GM18505 (cell line): ENCODE measurements at regions not wholly inside any gene's neighbourhood (a gene's known extent, or its start where the extent isn't known, plus 50 kb on each side); places are given as distances from the start of the nearest gene placed in this dataset.

Experiments
- ATAC-seq: cut with Tn5 transposase; IDR thresholded peaks from one replicate; pipeline ENCODE4 v1.9.1; 2021; ENCODE audit not compliant: unreplicated experiment
- POLR2A ChIP-seq: IDR thresholded peaks from 4 replicates; pipeline ENCODE4 v1.6.1; 2011; ENCODE audit warnings: borderline replicate concordance; ENCODE audit not compliant: insufficient read depth, insufficient read length; ENCODE audit errors: extremely low read depth

- ATAC-seq, result no peak
- TF ChIP-seq POLR2A, result no peak
These were observed 75.1 kb downstream of the BOLA3 start for GRCh38 chr2:74072565-74072964.

DNA sequence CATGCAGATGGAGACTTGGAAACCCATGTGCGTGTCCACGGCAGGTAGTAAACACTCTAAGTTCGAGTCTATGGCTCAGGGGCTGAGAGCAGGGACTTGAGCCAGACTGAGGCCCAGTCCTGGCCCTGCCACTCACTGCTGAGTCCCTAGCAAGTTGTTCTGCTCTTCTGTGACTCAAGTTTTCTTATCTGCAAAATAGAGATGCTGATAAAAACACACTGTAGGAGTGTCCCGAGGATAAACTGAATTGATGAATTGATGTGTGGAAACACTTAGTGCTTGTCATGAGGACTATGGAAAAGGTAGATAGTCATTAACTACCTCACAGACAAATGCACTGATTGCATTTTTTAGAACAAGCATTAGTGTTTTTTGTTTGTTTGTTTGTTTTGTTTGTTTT is 73.2 kb downstream of the BOLA3 start:
- no peak for TF ChIP-seq POLR2A
- no peak for ATAC-seq

DNA sequence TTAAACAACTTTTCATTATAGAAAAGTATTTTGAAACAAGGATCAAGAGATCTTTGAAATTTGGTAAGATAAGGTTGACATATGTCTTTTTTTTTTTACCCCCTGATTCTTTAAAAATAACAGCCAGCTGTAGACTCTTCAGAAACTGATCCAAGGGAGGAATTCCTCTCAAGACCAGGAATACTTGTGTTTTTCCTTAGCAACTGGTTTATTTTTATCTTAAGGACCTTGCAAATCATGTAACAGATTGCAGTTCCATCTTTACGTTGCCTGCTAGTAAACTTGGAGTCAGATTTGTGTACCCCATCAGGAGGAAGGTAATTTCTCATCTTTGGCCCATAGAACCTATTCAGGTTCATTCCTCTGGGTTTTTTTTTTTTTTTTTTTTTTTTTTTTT is 71.6 kb downstream of the BOLA3 start:
- no peak for TF ChIP-seq POLR2A
- no peak for ATAC-seq

DNA sequence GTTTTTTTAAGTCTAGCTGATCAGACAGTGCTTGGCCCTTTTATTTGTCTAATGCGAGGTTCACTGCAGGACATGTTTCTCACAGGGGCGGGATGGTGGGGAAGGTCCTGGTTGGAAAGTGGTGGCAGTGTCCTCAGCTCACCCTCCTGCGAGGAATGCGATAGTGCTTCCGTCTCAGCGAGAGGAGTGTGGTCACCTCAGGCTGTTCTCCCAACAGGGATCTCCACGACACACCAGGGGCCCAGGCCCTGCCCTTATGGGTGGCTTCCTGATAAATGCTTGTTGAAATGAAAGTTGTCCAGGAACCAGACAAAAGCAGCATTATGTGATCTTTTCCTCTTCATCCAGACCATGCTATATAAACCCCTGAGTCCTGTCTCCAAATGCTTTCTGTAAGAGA is 70.1 kb downstream of the BOLA3 start:
- no peak for TF ChIP-seq POLR2A
- ATAC-seq, result no peak

GRCh38 chr2:74078466-74078865 is 69.2 kb downstream of the BOLA3 start:
- no peak for TF ChIP-seq POLR2A
- ATAC-seq, result no peak

DNA sequence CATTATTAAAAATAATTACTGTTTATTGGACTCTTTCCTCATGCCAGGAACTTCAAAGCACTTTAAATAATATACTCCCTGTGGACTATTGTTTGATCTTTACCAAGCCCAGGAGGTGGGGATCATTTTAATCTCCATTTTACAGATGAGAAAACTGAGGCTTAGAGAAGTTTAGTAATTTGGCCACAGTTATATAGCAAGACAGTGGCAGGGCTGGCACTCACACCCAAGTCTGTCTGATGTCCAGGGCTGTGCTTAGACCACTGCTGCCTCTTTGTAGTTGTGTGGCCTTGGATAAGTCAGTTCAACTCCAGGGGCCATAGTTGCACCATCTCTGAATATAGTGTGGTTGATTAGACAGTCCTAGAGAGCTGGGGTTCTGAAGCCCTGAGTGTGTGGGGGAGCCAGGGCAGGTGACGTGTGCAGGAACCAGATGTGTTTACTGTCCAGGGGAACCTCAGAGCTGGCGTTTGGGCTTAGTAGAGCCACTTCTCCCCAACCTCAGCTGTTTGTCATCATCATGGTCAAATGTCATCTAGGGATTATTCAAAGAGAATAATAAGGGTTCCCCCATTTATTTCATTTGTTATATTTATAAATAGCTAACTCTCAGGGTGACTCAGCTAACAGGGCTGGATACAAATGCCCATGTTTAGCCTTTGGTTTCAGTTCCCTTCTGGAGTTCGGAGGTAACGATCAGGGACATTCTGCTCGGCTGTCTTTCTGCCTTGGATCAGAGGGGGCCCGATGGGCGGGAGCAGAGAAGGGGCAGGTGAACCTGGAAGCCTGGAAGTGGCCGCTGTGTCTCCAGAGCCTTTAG is 68.0 kb downstream of the BOLA3 start:
- ATAC-seq, result peak; percentile 71
- peak; percentile 18 for TF ChIP-seq POLR2A

GRCh38 chr2:74080346-74080745 is 67.4 kb downstream of the BOLA3 start:
- peak; percentile 26 for ATAC-seq
- no peak for TF ChIP-seq POLR2A

GRCh38 chr2:74081030-74081762 is 66.5 kb downstream of the BOLA3 start:
- TF ChIP-seq POLR2A, result no peak

GRCh38 chr2:74081763-74082110 is 66.0 kb downstream of the BOLA3 start:
- ATAC-seq, result no peak
- TF ChIP-seq POLR2A, result no peak

More at GRCh38 chr2:74081030-74081762, 66.5 kb downstream of the BOLA3 start:
- no peak for ATAC-seq

- ATAC-seq, result no peak
- TF ChIP-seq POLR2A, result no peak
These were observed 64.0 kb downstream of the BOLA3 start for GRCh38 chr2:74083750-74084149.
